Iris pigment epithelial cell (primary cell): ENCODE measurements at regions not wholly inside any gene's neighbourhood (a gene's known extent, or its start where the extent isn't known, plus 50 kb on each side); places are given as distances from the start of the nearest gene placed in this dataset.
"Not testable (repeated sequence)": the region's sequence is repeated elsewhere in the genome, so short reads cannot be mapped to it uniquely, and the experiment has no call there.

Experiments used
- DNase-seq: peaks from one replicate; pipeline ENCODE4 v3.0.0-alpha.2; 2011; ENCODE audit warnings: low read depth

- DNase-seq: no peak
These were observed 53.5 kb downstream of the FOXD2 start for GRCh38 chr1:47491341-47491753.

GRCh38 chr1:47495176-47495713, 57.4 kb downstream of the FOXD2 start:
- DNase-seq: no peak

GRCh38 chr1:47498551-47498950, 60.7 kb downstream of the FOXD2 start:
- DNase-seq: no peak

GRCh38 chr1:47501069-47501468, 63.2 kb downstream of the FOXD2 start:
- no peak for DNase-seq

- no peak for DNase-seq
These were observed 65.0 kb downstream of the FOXD2 start for GRCh38 chr1:47502746-47503370.

GRCh38 chr1:47504840-47505239, 67.0 kb downstream of the FOXD2 start:
- DNase-seq: not testable (repeated sequence)

- DNase-seq: no peak
These were observed 67.4 kb downstream of the FOXD2 start for GRCh38 chr1:47505267-47505666.

- no peak for DNase-seq
These were observed 68.2 kb downstream of the FOXD2 start for GRCh38 chr1:47506053-47506452.

GRCh38 chr1:47507144-47507543, 69.3 kb downstream of the FOXD2 start:
- DNase-seq: no peak

- DNase-seq: no peak
These were observed 70.2 kb downstream of the FOXD2 start for GRCh38 chr1:47507881-47508701.

GRCh38 chr1:47508702-47509431, 71.0 kb downstream of the FOXD2 start:
- DNase-seq: no peak

- no peak for DNase-seq
These were observed 72.5 kb downstream of the FOXD2 start for GRCh38 chr1:47510282-47510811.

GRCh38 chr1:47511825-47512224, 74.0 kb downstream of the FOXD2 start:
- DNase-seq: no peak

GRCh38 chr1:47513393-47513792, 75.5 kb downstream of the FOXD2 start:
- DNase-seq: no peak

- DNase-seq: no peak
These were observed 76.4 kb downstream of the FOXD2 start for GRCh38 chr1:47514229-47514628.

- DNase-seq: no peak
These were observed 77.4 kb downstream of the FOXD2 start for GRCh38 chr1:47515164-47515789.

GRCh38 chr1:47517946-47518345, 80.1 kb downstream of the FOXD2 start:
- no peak for DNase-seq

- DNase-seq: no peak
These were observed 81.6 kb downstream of the FOXD2 start for GRCh38 chr1:47519491-47519890.

- DNase-seq: no peak
These were observed 82.1 kb downstream of the FOXD2 start for GRCh38 chr1:47519971-47520370.

- no peak for DNase-seq
These were observed 83.4 kb downstream of the FOXD2 start for GRCh38 chr1:47521034-47521881.
